ENCODE measurements at regions not wholly inside any gene's neighbourhood (a gene's known extent, or its start where the extent isn't known, plus 50 kb on each side); places are given as distances from the start of the nearest gene placed in this dataset.

GRCh38 chr2:44886414-44886813, 55.1 kb upstream of the SIX3 start:
- ATAC-seq (no peak), FAIRE-seq (no peak), DNase-seq (ENCODE audit: low read depth, low spot score) (no peak)
- intact Hi-C loops (cut with micrococcal nuclease; ENCODE audit: unreplicated experiment) = no loop called here
- POLR2A ChIA-PET = no interaction called here
- H3K4me1 ChIP-seq (ENCODE audit: control insufficient read depth, insufficient read depth, low read length) = no peaks in the 10 kb centered on the region
- no peaks in the 10 kb centered on the region for H3K36me3 ChIP-seq (ENCODE audit: control insufficient read depth in 2 of 2, insufficient read depth in 2 of 2, low read length in 1 of 2)
- SMC1A ChIA-PET (ENCODE audit: uncharacterized antibody, unreplicated experiment) = no interaction called here
- TF ChIP-seq JUNB (IDR thresholded peaks at IDR 0.05) (no peak), NKRF (conservative IDR thresholded peaks at IDR 0.05) (no peak), E2F4 (IDR thresholded peaks at IDR 0.05; ENCODE audit: low read depth, low read length) (no peak), SMAD1 (IDR thresholded peaks at IDR 0.05; ENCODE audit: low read depth, partially characterized antibody) (no peak), CHD1 (IDR thresholded peaks at IDR 0.05; ENCODE audit: low read depth, low read length) (no peak), CBX3 (IDR thresholded peaks at IDR 0.05; ENCODE audit: borderline replicate concordance, low read depth) (no peak), GATAD2B (conservative IDR thresholded peaks at IDR 0.05; ENCODE audit: low read depth) (no peak), RFX5 (IDR thresholded peaks at IDR 0.05; ENCODE audit: low read depth, low read length) (no peak), RAD51 (IDR thresholded peaks at IDR 0.05) (no peak), ZNF384 (IDR thresholded peaks at IDR 0.05; ENCODE audit: borderline replicate concordance, low read depth, low read length) (no peak), PML (IDR thresholded peaks at IDR 0.05; ENCODE audit: low read length) (no peak), ELK1 (IDR thresholded peaks at IDR 0.05; ENCODE audit: low read depth, low read length) (no peak), WRNIP1 (IDR thresholded peaks at IDR 0.05; ENCODE audit: borderline replicate concordance, low read depth, low read length) (no peak)
- TF ChIP-seq, protein P1, sequence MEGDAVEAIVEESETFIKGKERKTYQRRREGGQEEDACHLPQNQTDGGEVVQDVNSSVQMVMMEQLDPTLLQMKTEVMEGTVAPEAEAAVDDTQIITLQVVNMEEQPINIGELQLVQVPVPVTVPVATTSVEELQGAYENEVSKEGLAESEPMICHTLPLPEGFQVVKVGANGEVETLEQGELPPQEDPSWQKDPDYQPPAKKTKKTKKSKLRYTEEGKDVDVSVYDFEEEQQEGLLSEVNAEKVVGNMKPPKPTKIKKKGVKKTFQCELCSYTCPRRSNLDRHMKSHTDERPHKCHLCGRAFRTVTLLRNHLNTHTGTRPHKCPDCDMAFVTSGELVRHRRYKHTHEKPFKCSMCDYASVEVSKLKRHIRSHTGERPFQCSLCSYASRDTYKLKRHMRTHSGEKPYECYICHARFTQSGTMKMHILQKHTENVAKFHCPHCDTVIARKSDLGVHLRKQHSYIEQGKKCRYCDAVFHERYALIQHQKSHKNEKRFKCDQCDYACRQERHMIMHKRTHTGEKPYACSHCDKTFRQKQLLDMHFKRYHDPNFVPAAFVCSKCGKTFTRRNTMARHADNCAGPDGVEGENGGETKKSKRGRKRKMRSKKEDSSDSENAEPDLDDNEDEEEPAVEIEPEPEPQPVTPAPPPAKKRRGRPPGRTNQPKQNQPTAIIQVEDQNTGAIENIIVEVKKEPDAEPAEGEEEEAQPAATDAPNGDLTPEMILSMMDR (IDR thresholded peaks at IDR 0.05 in 2 of 3, conservative IDR thresholded peaks at IDR 0.05 in 1 of 3; ENCODE audit: control insufficient read depth in 2 of 3, extremely low read depth in 1 of 3, insufficient read depth in 1 of 3, low read depth in 3 of 3, low read length in 3 of 3) = no peak
- TF ChIP-seq, protein P2, sequence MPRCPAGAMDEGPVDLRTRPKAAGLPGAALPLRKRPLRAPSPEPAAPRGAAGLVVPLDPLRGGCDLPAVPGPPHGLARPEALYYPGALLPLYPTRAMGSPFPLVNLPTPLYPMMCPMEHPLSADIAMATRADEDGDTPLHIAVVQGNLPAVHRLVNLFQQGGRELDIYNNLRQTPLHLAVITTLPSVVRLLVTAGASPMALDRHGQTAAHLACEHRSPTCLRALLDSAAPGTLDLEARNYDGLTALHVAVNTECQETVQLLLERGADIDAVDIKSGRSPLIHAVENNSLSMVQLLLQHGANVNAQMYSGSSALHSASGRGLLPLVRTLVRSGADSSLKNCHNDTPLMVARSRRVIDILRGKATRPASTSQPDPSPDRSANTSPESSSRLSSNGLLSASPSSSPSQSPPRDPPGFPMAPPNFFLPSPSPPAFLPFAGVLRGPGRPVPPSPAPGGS (IDR thresholded peaks at IDR 0.05; ENCODE audit: borderline replicate concordance, insufficient read depth, low read depth, low read length, poor library complexity, severe bottlenecking) = no peak
- no peaks in the 10 kb centered on the region for H4K20me1 ChIP-seq (ENCODE audit: control insufficient read depth, insufficient read depth)
- BruUV-seq (replicated peaks) = no TSS peak
- H3K4me2 ChIP-seq (ENCODE audit: control insufficient read depth, insufficient read depth) = no peak overlapping the region
- no peak overlapping the region for H3K9ac ChIP-seq (ENCODE audit: control insufficient read depth, insufficient read depth, low read length)
- no peak overlapping the region for H3K4me3 ChIP-seq
- in situ Hi-C loops (cut with MboI) = no loop called here
- no peak overlapping the region for H3K27ac ChIP-seq (ENCODE audit: control insufficient read depth, insufficient read depth)
- H2AFZ ChIP-seq (ENCODE audit: control insufficient read depth, low read depth, low read length) = no peak overlapping the region
- 46% methylated on average over 10 of the region's 10 CpGs for WGBS (ENCODE audit: insufficient coverage, insufficient replicate concordance, low lambda C conversion rate, missing lambda C conversion rate)
- H3K79me2 ChIP-seq (ENCODE audit: control insufficient read depth, insufficient read depth, low read length) = no peaks in the 10 kb centered on the region
- CTCF ChIA-PET = no interaction called here
- RAD21 ChIA-PET (ENCODE audit: unreplicated experiment) = no interaction called here
- H3K27me3 ChIP-seq (replicated peaks in 1 of 2; ENCODE audit: control insufficient read depth in 2 of 2, insufficient read depth in 2 of 2, low read length in 1 of 2) = no peaks in the 10 kb centered on the region; a peak in 1 of 4 replicates
- no peaks in the 10 kb centered on the region; the same call in 2 of the 3 replicates for H3K9me3 ChIP-seq (replicated peaks; ENCODE audit: control insufficient read depth, insufficient read depth, low read length)

Data from GM12878 (cell line).